HEK293T (cell line): ENCODE measurements at regions not wholly inside any gene's neighbourhood (a gene's known extent, or its start where the extent isn't known, plus 50 kb on each side); places are given as distances from the start of the nearest gene placed in this dataset.

Source experiments
- FOXM1 ChIP-seq: fragments of 450-650 bp; IDR thresholded peaks from 2 replicates; pipeline ENCODE4 v1.6.1; 2017; ENCODE audit warnings: mild to moderate bottlenecking, borderline replicate concordance
- HDGF ChIP-seq: fragments of 450-650 bp; IDR thresholded peaks from 2 replicates; pipeline ENCODE4 v1.6.1; 2017; ENCODE audit warnings: antibody characterized with exemption, borderline replicate concordance
- TARDBP ChIP-seq: fragments of 450-650 bp; IDR thresholded peaks from 2 replicates; pipeline ENCODE4 v1.6.1; 2016

DNA sequence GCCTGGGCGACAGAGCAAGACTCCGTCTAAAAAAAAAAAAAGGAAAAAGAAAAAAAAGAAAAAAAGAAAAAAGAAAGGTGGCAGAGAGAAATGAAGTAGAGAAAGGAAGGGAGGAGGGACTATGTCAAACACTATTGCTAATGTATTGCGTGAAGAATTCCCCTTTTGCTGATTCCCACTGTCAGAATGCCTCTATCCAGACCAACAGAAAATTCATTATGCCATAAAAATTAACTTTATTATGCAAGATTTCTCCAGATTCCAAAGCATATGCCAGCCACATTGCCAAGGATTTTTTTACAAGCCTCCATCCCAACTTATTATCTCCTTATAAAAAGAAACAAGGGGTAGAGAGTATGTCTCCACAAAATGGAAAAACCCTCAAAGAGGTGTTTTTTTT is 209.3 kb downstream of the MTERF1 start:
- TF ChIP-seq FOXM1 (no peak), HDGF (no peak), TARDBP (no peak)
